GM21737 (cell line): ENCODE measurements at regions not wholly inside any gene's neighbourhood (a gene's known extent, or its start where the extent isn't known, plus 50 kb on each side); places are given as distances from the start of the nearest gene placed in this dataset.

Experiments
- ATAC-seq: cut with Tn5 transposase; IDR thresholded peaks from one replicate; pipeline ENCODE4 v1.9.1; 2021; ENCODE audit warnings: mild to moderate bottlenecking, moderate library complexity; ENCODE audit not compliant: unreplicated experiment

DNA sequence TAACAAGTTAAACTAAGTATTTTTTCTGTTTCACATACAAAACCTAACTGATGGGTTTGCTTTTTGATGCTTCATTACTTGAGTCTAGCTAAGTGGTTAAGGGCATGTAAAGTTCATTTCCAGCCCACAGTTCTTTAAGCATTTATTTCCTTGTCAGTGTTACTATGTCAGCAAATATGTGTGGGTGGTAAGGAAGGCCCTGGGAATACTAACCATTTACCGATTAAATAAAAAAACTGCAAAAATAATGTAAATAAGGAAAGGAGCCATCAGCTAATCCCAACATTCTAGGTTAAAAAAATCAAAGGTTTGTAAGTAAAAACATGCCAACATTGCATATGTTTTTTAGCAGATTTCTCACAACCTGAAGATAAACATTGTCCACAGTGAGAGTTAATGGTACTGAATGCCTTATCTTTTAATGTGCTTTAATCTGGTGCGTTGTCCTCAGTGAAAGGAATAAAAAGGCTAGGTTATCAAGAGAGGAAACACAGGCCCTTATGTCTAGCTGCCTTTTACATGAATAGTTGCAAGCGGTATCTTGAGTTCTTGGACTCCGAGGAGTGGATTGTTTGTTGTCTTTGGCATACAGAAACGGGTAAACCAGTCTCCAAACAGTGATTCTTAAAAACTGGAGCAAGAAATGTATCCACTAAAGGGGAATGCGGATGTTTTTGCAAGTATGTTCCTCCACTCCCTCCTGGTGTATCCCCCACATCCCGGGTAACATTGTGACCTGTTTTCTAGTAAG, 949.6 kb upstream of the SLC10A2 start:
- ATAC-seq, result no peak

DNA sequence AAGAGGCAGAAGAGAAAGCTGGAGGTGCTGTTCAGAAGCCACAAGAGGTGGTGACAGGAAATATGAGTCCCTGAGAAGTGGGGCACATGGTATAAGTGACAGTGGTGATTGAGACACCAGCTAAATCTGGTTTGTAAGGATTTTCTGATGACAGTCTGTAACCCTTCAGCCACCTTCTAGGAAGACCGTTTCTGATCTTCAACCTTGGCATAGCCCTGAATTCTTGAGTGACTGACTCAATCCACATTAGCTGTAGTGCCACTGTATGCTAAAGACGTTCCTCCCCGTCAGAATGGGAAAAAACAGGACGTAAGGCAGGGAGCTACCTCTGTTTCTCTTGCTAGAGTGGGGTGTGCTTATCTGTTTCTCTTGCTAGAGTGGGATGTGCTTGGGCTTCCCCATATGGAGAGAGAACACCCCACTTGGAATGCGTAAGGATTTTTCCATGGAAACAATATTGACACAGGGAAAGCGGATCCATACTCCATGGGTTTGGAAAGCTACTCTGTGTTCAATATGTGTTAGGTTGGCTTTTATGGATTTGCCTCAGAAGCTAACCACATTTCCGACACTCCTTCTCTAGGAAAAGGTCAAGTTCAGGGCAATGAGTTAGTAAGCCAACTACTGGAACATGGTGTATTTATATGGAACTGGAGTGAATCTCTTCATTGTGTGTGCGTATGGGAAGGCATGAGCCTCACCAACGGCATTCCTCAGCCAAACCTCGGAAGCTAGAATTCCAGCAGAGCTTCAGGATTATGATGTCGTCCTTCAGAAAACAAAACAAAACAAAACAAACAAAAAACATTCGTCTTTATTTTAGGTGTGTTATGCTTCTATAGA, 948.8 kb upstream of the SLC10A2 start:
- ATAC-seq, result no peak

GRCh38 chr13:104011505-104012241, 945.5 kb upstream of the SLC10A2 start:
- no peak for ATAC-seq

GRCh38 chr13:104008541-104009435, 942.6 kb upstream of the SLC10A2 start:
- no peak for ATAC-seq

DNA sequence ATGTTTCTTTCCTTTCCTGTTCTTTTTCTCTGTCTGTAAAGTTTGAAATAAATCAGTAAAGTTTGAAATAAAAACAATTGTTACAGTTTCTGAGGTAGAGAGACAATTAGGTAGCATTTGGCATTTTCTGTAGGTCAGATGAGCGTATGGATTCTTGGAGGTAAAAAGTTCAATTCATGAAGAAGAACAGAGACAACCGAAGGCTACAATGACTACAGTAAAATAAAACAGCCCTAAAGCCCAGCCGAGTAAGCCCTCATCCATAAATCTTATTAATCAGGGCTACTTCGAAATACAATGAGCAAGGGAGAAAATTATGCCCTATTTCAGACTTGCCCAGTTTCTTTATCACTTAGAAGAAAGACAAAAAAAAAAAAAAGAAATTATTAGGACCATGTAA, 941.9 kb upstream of the SLC10A2 start:
- no peak for ATAC-seq

DNA sequence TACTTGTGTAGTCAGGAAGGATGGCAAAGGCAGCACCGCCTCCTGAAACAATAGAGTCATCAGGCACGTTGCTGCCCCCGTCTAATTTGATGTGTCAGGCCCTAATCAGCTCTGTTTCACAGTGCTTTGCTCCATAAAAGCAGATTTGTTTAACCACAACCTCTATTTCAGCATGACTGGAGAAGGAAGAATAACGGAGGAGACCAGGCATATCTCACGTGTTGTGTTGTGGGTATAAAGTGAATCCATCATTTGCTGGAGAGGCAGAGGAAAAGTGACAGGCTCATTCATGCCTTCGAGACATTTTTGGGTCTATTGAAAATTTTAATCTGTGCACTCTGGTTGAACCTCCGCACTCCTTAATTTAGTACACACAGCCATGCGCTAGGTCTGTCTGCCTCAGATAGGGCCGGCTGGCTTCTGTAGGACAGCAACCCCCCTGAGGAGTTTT, 940.4 kb upstream of the SLC10A2 start:
- no peak for ATAC-seq

DNA sequence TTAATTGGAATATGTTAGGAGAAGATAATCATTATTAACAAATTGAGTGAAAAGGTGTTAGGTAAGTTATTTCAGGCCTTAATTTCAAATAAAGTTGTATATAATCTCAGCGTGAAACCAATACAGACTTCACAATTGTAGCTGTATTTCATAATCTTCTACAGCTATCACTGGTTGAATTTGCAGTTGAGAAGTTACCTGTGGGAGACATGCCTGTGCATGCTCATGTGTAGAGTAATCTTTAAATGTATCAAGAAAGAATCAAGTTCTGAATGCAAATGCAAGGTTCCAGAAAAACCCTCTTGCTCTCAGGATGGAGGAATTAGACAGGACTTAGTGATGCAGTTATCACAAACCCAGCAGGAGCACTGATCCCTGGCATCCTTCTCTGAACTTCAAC, 938.4 kb upstream of the SLC10A2 start:
- ATAC-seq, result no peak

DNA sequence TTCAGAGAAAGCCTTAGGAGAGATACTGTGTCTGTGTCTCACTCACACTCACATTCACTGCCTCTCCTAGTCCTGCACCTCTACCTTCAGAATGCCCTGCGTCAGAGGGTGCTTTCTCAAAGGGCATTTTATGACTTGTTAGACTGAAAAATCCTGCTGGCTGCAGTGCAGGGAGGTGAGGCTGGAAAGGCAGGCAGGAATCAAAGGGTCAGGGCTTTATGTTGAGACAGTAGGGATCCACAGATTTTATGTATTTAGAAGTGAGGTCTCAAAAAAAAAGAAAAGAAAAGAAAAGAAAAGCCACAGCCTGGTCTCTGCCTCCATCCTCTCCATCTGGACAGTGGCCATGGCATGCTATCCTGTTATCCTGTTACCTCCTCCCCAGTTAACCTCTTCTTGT, 936.0 kb upstream of the SLC10A2 start:
- no peak for ATAC-seq

GRCh38 chr13:104001766-104002165, 935.5 kb upstream of the SLC10A2 start:
- ATAC-seq, result no peak

GRCh38 chr13:103996733-103997132, 930.5 kb upstream of the SLC10A2 start:
- no peak for ATAC-seq

- no peak for ATAC-seq
These were observed 917.7 kb upstream of the SLC10A2 start for GRCh38 chr13:103983948-103984347.

DNA sequence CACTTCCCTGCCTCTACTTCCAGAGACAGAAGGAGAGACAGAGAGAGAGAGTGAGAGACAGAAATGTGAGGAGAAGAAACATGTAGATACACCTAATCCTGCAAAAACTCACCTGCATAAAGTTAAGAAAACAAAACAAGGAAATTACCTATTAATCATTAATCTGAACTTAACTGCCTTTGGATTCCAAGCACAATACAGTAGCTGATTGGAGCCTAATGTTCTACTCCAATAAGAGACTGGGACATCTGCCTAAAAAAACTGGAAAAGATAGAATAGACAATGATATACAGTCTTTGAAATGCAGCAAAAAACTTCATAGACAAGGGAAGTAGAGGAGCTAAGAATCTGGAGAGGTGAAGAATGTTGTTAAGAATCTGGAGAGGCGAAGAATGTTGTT, 910.2 kb upstream of the SLC10A2 start:
- no peak for ATAC-seq

DNA sequence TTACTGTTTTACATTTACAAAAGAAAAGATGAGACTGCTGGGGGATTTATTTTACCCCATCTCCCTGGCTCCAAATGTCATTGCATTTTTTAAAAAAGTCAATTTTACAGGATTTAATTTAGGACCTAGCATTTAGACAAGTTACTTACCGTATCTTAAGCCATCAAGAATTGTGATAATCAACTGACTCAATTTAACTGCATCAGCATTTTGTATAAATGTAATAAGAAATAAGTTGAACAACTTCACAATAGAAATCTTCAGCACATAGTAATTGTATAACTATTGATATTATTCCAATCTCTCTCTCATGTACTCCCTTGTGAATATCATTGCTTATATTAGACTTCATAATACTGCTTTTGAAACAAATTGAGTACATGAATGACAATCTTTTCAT, 907.5 kb upstream of the SLC10A2 start:
- no peak for ATAC-seq

DNA sequence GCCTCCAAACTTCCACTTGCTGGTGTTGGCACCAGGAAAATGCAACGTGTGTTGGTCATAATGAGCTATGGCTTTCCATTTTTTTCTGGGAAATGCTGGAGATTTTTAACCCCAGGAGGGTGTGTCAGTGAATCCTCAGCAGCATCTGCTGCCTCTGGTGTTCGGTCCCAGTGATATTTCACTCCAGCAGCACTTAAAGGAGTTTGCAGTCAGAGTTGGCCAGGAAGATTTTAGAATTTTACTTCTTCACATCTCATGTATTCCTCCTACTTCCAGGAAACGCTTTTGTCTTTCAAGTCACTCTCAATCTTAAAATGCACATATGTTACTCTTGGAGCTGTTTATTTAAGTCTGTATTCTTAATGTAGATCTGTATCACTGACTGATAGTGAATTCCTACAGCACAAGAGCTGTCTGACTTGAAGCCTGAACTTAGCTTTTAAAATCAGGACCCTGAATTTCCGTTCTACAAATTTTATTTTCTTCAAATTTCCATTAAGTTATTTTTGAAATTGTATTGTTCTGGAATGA, 903.4 kb upstream of the SLC10A2 start:
- no peak for ATAC-seq

- no peak for ATAC-seq
These were observed 899.5 kb upstream of the SLC10A2 start for GRCh38 chr13:103965506-103966243.

- no peak for ATAC-seq
These were observed 895.6 kb upstream of the SLC10A2 start for GRCh38 chr13:103961784-103962183.

DNA sequence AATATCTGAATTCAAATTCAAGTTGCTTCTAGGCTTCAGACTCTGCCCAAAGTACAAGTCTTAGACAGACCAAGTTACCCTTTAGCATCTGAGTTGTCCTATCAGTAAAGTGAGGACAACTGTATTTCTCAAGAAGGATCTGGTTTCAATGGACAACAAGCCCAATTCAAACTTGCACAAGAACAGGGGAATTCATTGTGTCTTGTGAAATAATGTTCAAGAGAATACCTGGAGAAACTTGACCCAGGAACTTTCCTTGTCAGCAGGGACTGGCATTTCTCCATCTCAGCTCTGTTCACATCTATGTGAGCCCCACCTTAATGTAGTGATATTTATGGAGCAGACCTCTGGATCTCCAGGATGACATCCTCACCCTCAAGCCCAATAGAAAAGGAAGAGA, 894.9 kb upstream of the SLC10A2 start:
- ATAC-seq, result no peak

DNA sequence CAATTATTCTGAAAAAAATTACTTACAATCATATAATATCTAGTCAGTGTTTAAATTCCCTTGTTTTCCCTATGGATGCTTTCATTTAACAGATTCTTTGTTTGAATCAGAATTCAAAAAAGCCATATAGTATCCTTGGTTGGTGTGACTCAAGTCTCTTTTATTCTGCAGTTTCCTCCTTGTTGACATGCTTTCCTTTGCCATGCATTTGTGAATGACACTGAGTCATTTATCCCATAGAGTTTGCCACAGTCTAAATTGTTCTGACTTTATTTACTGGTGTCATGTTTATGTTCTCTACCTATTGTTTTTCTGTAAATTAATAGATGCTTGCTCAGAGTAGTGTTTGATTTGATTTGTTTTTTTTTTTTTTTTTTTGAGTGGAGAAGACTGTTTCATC, 893.8 kb upstream of the SLC10A2 start:
- no peak for ATAC-seq

DNA sequence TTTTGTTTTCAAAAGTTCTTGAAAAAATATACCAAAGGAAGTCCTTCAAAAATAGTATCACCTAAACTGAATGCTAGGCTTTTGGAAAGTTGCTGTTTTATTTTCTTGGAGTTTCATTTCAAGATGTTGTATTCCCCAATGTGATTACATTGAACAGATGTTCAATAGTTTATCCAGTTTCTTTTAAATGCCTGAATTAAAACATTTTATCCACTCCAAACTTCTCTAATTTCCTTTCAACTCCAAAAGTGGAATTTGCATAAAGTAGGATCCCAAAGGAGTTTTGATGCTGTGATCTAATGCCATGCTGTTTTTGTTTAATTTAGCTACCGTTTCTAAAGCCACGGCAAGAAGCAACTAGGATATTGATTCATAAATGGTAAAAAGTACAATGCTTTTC, 892.5 kb upstream of the SLC10A2 start:
- ATAC-seq, result no peak

DNA sequence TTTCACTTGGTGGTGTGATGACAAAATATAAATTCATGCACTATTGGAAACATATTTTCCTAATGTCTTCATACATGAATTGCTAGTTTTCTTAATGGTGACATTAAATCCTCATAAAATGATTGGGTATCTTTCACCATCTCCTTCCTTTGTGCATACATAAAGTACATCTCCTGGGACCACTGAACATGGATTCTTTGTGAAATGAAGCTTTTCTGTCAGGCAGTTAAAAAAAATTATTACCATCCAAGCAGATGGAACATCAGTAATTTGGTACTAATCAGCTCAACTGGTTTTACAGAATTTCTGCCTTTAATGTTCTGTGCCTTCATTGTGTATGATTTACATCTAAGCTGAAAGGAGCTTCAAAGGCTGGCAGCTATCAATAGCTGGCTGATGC, 891.7 kb upstream of the SLC10A2 start:
- ATAC-seq, result no peak
